HCT116 (cell line): ENCODE measurements at regions not wholly inside any gene's neighbourhood (a gene's known extent, or its start where the extent isn't known, plus 50 kb on each side); places are given as distances from the start of the nearest gene placed in this dataset.

Experiments used
- ATAC-seq: fragments of 200-7000 bp; cut with Tn5 transposase; 2 replicates; pipeline ENCODE4 v1.9.1; 2020; ENCODE audit warnings: mild to moderate bottlenecking, moderate library complexity
- BruUV-seq: library from RNA; stranded (reverse); fragments of 400-500 nt; replicated peaks from 2 replicates; lab custom pipeline; 2021; lab: Mats Ljungman, UMichigan
- CTCF ChIA-PET: fragments of 300-600 bp; sonication (Branson Sonifier 250); formaldehyde crosslinking; loops from one replicate; lab custom pipeline; 2021; ENCODE audit warnings: antibody characterized with exemption; lab: Charles Lee
- POLR2A ChIA-PET: fragments of 300-600, 350-600 bp; sonication (Branson Sonifier 250); formaldehyde crosslinking; loops from one replicate; lab custom pipeline; 2021; ENCODE audit warnings: antibody characterized with exemption; lab: Charles Lee
- RAD21 ChIA-PET, 2 experiments: fragments of 300-600 bp; sonication (Branson Sonifier 250); formaldehyde crosslinking; loops; one replicate each; lab custom pipeline; 2023; ENCODE audit warnings: low total read pairs in 2 of 2; ENCODE audit not compliant: uncharacterized antibody in 2 of 2, unreplicated experiment in 2 of 2, low non-redundant PET in 1 of 2; lab: Charles Lee
- DNase-seq: peaks from one replicate; pipeline ENCODE4 v3.0.0-alpha.2; 2010; ENCODE audit warnings: low read depth, low spot score
- H2AFZ ChIP-seq: fragments of 200-600 bp; shearing (Covaris generic), sonication (generic); 2 replicates; pipeline ENCODE4 v1.6.1; 2017; ENCODE audit warnings: low read depth, mixed run types, mixed read lengths, antibody characterized with exemption, low read length; ENCODE audit not compliant: poor library complexity, severe bottlenecking
- H3K27ac ChIP-seq: 2 replicates; pipeline ENCODE4 v1.5.1; 2012; ENCODE audit warnings: low read depth, low read length
- H3K27me3 ChIP-seq: fragments of 200-600 bp; sonication (generic); 2 replicates; pipeline ENCODE4 v1.6.1; 2016; ENCODE audit warnings: mixed run types, low read length, mixed read lengths; ENCODE audit not compliant: insufficient read depth
- H3K36me3 ChIP-seq, 2 experiments: fragments of 200-500 bp in 1 of 2; fragments of 200-600 bp in 1 of 2; sonication (Bioruptor generic) in 1 of 2; sonication (generic) in 1 of 2; 2 replicates each; pipeline versions ENCODE4 v1.5.1 to v1.6.1; 2014 to 2016; ENCODE audit warnings: low read length in 2 of 2, inconsistent platforms in 1 of 2, mixed read lengths in 1 of 2, mixed run types in 1 of 2; ENCODE audit not compliant: insufficient read depth in 2 of 2, control insufficient read depth in 1 of 2
- H3K4me1 ChIP-seq, 2 experiments: fragments of 200-600 bp in 1 of 2; sonication (generic) in 1 of 2; 2 replicates each; pipeline versions ENCODE4 v1.5.1 to v1.6.1; 2012 to 2017; ENCODE audit warnings: low read length in 2 of 2, inconsistent platforms in 1 of 2, mild to moderate bottlenecking in 1 of 2, mixed read lengths in 1 of 2, mixed run types in 1 of 2, moderate library complexity in 1 of 2; ENCODE audit not compliant: insufficient read depth in 2 of 2, control insufficient read depth in 1 of 2
- H3K4me2 ChIP-seq: fragments of 200-600 bp; sonication (generic); 2 replicates; pipeline ENCODE4 v1.6.1; 2017; ENCODE audit warnings: mixed run types, low read length, mixed read lengths
- H3K4me3 ChIP-seq, 2 experiments: fragments of 200-600 bp in 1 of 2; sonication (generic) in 1 of 2; replicated peaks in 1 of 2; 2 replicates each; pipeline ENCODE4 v1.5.1; 2011 to 2016; ENCODE audit warnings: low read length in 2 of 2, control low read depth in 1 of 2, low read depth in 1 of 2, mild to moderate bottlenecking in 1 of 2, mixed read lengths in 1 of 2, mixed run types in 1 of 2
- H3K79me2 ChIP-seq: fragments of 200-600 bp; sonication (generic); 2 replicates; pipeline ENCODE4 v1.6.1; 2017; ENCODE audit warnings: mild to moderate bottlenecking, mixed run types, low read length, moderate library complexity, mixed read lengths; ENCODE audit not compliant: insufficient read depth
- H3K9ac ChIP-seq: fragments of 200-600 bp; sonication (generic); 2 replicates; pipeline ENCODE4 v1.6.1; 2016; ENCODE audit warnings: low read length, mixed read lengths
- H3K9me2 ChIP-seq: fragments of 200-600 bp; sonication (generic), shearing (Covaris generic); 2 replicates; pipeline ENCODE4 v1.6.1; 2017; ENCODE audit warnings: mixed run types, mild to moderate bottlenecking, moderate library complexity; ENCODE audit not compliant: insufficient read depth
- H3K9me3 ChIP-seq, 2 experiments: fragments of 200-500 bp in 1 of 2; fragments of 200-600 bp in 1 of 2; sonication (Bioruptor generic) in 1 of 2; sonication (generic) in 1 of 2; 2 replicates each; pipeline ENCODE4 v1.6.1; 2014 to 2017; ENCODE audit warnings: low read length in 2 of 2, mixed read lengths in 2 of 2, inconsistent platforms in 1 of 2, low read depth in 1 of 2, mild to moderate bottlenecking in 1 of 2, mixed run types in 1 of 2, moderate library complexity in 1 of 2; ENCODE audit not compliant: control insufficient read depth in 1 of 2, insufficient read depth in 1 of 2
- H4K20me1 ChIP-seq: fragments of 200-600 bp; sonication (generic), shearing (Covaris generic); 2 replicates; pipeline ENCODE4 v1.6.1; 2017; ENCODE audit warnings: mixed run types, mild to moderate bottlenecking, moderate library complexity; ENCODE audit not compliant: insufficient read depth
- CBX3 ChIP-seq: IDR thresholded peaks from 2 replicates; pipeline ENCODE4 v1.6.1; 2012; ENCODE audit warnings: low read depth
- EGR1 ChIP-seq: IDR thresholded peaks from 2 replicates; pipeline ENCODE4 v1.6.1; 2012; ENCODE audit warnings: low read depth
- ELF1 ChIP-seq: IDR thresholded peaks from 2 replicates; pipeline ENCODE4 v1.6.1; 2012; ENCODE audit warnings: low read depth, borderline replicate concordance
- EZH2 ChIP-seq: fragments of 200-600 bp; sonication (generic); IDR thresholded peaks from 2 replicates; pipeline ENCODE4 v1.6.1; 2017; ENCODE audit warnings: antibody characterized with exemption, mixed run types
- JUND ChIP-seq: IDR thresholded peaks from 2 replicates; pipeline ENCODE4 v1.6.1; 2012
- POLR2AphosphoS5 ChIP-seq: IDR thresholded peaks from 2 replicates; pipeline ENCODE4 v1.6.1; 2011; ENCODE audit warnings: mild to moderate bottlenecking, low read depth, low read length, moderate library complexity
- RAD21 ChIP-seq: IDR thresholded peaks from 2 replicates; pipeline ENCODE4 v1.6.1; 2012; ENCODE audit warnings: low read depth, mild to moderate bottlenecking
- SIN3A ChIP-seq: IDR thresholded peaks from 2 replicates; pipeline ENCODE4 v1.6.1; 2012; ENCODE audit warnings: low read depth
- SRF ChIP-seq: IDR thresholded peaks from 2 replicates; pipeline ENCODE4 v1.6.1; 2012; ENCODE audit warnings: low read depth
- TCF7L2 ChIP-seq: IDR thresholded peaks from 2 replicates; pipeline ENCODE4 v1.7.0; 2011; ENCODE audit warnings: borderline replicate concordance, inconsistent platforms; ENCODE audit not compliant: insufficient read depth, insufficient read length; ENCODE audit errors: extremely low read depth
- YY1 ChIP-seq: IDR thresholded peaks from 2 replicates; pipeline ENCODE4 v1.6.1; 2011; ENCODE audit warnings: low read length, low read depth, moderate library complexity, mild to moderate bottlenecking; ENCODE audit not compliant: insufficient replicate concordance; ENCODE audit errors: extremely low read depth
- ZFX ChIP-seq: fragments of 450-650 bp; IDR thresholded peaks from 2 replicates; pipeline ENCODE4 v1.6.1; 2017
- ZNF274 ChIP-seq: fragments of 200-500 bp; sonication (Bioruptor generic); IDR thresholded peaks from 2 replicates; pipeline ENCODE4 v1.6.1; 2014; ENCODE audit warnings: mild to moderate bottlenecking, low read depth, low read length, inconsistent platforms
- intact Hi-C: fragments of 100-400 bp; cut with micrococcal nuclease; formaldehyde crosslinking; loops from 2 replicates; pipeline ENCODE4 v1.10.0; 2022
- TF ChIP-seq, protein P1 (sequence below): IDR thresholded peaks from 2 replicates; pipeline ENCODE4 v1.6.1; 2012
- TF ChIP-seq, protein P2 (sequence below): IDR thresholded peaks from 2 replicates; pipeline ENCODE4 v1.6.1; 2012
- TF ChIP-seq, protein P3 (sequence below): IDR thresholded peaks from 2 replicates; pipeline ENCODE4 v1.6.1; 2011; ENCODE audit warnings: mild to moderate bottlenecking, low read length, moderate library complexity; ENCODE audit not compliant: insufficient replicate concordance; ENCODE audit errors: extremely low read depth

DNA sequence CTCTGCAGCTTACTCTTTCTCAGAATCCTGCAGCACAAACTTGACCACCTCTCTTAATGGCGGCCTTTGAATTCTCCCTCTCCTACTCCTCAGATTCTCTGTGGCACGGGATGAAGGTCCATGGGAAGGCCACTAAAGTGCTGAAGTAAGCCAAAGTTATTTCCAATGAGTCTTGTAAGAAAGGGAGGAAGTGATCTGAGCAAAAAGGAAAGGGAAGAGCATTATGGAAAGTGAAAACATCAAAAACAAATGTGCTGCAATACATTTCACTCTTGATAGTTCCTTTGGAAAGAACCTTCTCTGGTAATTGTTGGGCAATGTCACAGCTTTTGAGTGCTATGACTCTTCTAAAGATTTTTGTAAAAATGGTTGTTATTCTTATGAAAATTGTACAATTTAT, 54.3 kb upstream of the CAMK2D start:
- no peak for DNase-seq
- no peak overlapping the region for H3K4me2 ChIP-seq

DNA sequence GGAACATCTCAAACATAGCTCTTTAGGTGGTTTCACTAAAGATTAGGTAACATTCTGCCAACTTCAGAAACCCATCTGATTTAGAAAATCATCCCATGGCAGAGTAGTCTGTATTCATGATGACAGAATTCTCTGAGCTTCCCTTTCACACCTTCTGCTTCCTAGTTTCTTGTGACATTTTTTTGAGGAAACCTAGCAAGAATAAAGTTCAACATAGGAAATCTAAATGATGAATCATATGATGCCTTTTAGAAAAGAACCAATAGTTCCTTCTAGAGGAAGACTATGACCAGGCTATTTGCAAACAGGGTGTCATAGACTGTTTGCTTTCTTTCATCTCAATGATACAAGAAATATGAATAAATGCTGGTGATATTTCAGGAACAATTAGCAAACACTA, 49.8 kb upstream of the CAMK2D start:
- ChIA-PET POLR2A (no interaction called here), CTCF (no interaction called here), RAD21 (no interaction called here)
- Histone ChIP-seq H4K20me1 (no peaks in the 10 kb centered on the region), H3K27ac (no peak overlapping the region), H3K9me2 (no peaks in the 10 kb centered on the region), H3K79me2 (no peaks in the 10 kb centered on the region), H3K36me3 (no peaks in the 10 kb centered on the region), H3K27me3 (no peaks in the 10 kb centered on the region), H3K4me1 (no peaks in the 10 kb centered on the region), H3K4me2 (no peak overlapping the region), H3K4me3 (no peak overlapping the region), H2AFZ (no peak overlapping the region), H3K9me3 (no peaks in the 10 kb centered on the region), H3K9ac (no peak overlapping the region)
- BruUV-seq: no TSS peak
- intact Hi-C loops: no loop called here
- ATAC-seq (no peak), DNase-seq (no peak)
- TF ChIP-seq, protein P1, sequence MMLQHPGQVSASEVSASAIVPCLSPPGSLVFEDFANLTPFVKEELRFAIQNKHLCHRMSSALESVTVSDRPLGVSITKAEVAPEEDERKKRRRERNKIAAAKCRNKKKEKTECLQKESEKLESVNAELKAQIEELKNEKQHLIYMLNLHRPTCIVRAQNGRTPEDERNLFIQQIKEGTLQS: no peak
- TF ChIP-seq, protein P2, sequence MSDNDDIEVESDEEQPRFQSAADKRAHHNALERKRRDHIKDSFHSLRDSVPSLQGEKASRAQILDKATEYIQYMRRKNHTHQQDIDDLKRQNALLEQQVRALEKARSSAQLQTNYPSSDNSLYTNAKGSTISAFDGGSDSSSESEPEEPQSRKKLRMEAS: no peak
- TF ChIP-seq SIN3A: no peak
- no peak for TF ChIP-seq EGR1
- no peak for TF ChIP-seq TCF7L2
- no peak for TF ChIP-seq RAD21
- no peak for TF ChIP-seq ELF1
- TF ChIP-seq POLR2AphosphoS5: no peak
- TF ChIP-seq ZFX: no peak
- no peak for TF ChIP-seq CBX3
- no peak for TF ChIP-seq YY1

More for the DNA sequence above, 54.3 kb upstream of the CAMK2D start:
- Histone ChIP-seq H3K36me3 (no peaks in the 10 kb centered on the region), H3K4me1 (no peaks in the 10 kb centered on the region), H4K20me1 (no peaks in the 10 kb centered on the region), H3K4me3 (no peak overlapping the region), H3K9me3 (no peaks in the 10 kb centered on the region), H3K27ac (no peak overlapping the region), H3K79me2 (no peaks in the 10 kb centered on the region), H3K27me3 (no peaks in the 10 kb centered on the region), H3K9ac (no peak overlapping the region), H2AFZ (no peak overlapping the region), H3K9me2 (no peaks in the 10 kb centered on the region)
- ChIA-PET POLR2A (no interaction called here), CTCF (no interaction called here), RAD21 (no interaction called here)
- TF ChIP-seq POLR2AphosphoS5 (no peak), EZH2 (no peak), RAD21 (no peak), ZNF274 (no peak), YY1 (no peak), CBX3 (no peak), SRF (no peak), JUND (no peak), ELF1 (no peak)
- TF ChIP-seq, protein P3, sequence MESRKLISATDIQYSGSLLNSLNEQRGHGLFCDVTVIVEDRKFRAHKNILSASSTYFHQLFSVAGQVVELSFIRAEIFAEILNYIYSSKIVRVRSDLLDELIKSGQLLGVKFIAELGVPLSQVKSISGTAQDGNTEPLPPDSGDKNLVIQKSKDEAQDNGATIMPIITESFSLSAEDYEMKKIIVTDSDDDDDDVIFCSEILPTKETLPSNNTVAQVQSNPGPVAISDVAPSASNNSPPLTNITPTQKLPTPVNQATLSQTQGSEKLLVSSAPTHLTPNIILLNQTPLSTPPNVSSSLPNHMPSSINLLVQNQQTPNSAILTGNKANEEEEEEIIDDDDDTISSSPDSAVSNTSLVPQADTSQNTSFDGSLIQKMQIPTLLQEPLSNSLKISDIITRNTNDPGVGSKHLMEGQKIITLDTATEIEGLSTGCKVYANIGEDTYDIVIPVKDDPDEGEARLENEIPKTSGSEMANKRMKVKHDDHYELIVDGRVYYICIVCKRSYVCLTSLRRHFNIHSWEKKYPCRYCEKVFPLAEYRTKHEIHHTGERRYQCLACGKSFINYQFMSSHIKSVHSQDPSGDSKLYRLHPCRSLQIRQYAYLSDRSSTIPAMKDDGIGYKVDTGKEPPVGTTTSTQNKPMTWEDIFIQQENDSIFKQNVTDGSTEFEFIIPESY: no peak
- TF ChIP-seq, protein P1: no peak
- intact Hi-C loops: no loop called here
- no TSS peak for BruUV-seq
- ATAC-seq: no peak
